ENCODE measurements at regions not wholly inside any gene's neighbourhood (a gene's known extent, or its start where the extent isn't known, plus 50 kb on each side); places are given as distances from the start of the nearest gene placed in this dataset.

DNA sequence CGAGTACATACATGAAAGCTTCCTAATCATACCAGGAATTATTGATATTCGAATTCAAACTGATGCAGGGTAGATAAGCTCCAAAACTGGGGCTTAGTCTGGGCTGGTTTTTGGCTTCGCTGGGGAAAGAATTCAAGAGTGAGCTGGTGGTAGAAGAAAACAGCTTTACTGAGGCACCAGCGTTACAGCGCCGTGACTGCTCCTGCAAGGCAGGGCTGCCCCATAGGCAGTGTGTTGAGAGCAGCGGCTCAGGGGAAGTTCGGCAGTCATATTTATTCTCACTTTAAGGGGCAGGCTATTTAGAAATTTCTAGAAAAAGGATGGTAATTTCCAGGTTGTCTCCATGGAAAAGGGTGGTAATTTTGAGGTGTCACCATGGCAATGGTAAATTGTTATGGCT lies 292.6 kb upstream of the TCF4 start:
- Histone ChIP-seq H3K27ac (no peak overlapping the region), H3K9me3 (peaks cover 0 to under 1% (median 0%) of the 10 kb centered on the region in 12 donors), H3K36me3 (no peaks in the 10 kb centered on the region), H3K4me3 (no peak overlapping the region), H3K4me1 (peaks cover 0 to 5% (median under 1%) of the 10 kb centered on the region in 12 donors), H3K27me3 (no peaks in the 10 kb centered on the region)
- ATAC-seq = no peak
- DNase-seq = no peak
- 93 to 97% (median 95%) methylated on average over 8 of the region's 8 CpGs for WGBS, 4 donors
- TF ChIP-seq POLR2A (IDR thresholded peaks at IDR 0.05) = no peak
- TF ChIP-seq, protein P1, sequence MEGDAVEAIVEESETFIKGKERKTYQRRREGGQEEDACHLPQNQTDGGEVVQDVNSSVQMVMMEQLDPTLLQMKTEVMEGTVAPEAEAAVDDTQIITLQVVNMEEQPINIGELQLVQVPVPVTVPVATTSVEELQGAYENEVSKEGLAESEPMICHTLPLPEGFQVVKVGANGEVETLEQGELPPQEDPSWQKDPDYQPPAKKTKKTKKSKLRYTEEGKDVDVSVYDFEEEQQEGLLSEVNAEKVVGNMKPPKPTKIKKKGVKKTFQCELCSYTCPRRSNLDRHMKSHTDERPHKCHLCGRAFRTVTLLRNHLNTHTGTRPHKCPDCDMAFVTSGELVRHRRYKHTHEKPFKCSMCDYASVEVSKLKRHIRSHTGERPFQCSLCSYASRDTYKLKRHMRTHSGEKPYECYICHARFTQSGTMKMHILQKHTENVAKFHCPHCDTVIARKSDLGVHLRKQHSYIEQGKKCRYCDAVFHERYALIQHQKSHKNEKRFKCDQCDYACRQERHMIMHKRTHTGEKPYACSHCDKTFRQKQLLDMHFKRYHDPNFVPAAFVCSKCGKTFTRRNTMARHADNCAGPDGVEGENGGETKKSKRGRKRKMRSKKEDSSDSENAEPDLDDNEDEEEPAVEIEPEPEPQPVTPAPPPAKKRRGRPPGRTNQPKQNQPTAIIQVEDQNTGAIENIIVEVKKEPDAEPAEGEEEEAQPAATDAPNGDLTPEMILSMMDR (IDR thresholded peaks at IDR 0.05) = no peak
- intact Hi-C loops (cut with DNase I) = no loop called here

- H3K36me3 ChIP-seq = no peaks in the 10 kb centered on the region
- no peak overlapping the region for H3K4me3 ChIP-seq
- WGBS, 4 donors = 55 to 64% (median 58%) methylated on average over 2 of the region's 2 CpGs
- intact Hi-C loops (cut with DNase I) = loop anchor here in 1 of 10 donors (10.0 kb wide), 1 partner anchor 445 kb away; no protein-coding TSS in a partner anchor
- no peaks in the 10 kb centered on the region for H3K9me3 ChIP-seq
- no peaks in the 10 kb centered on the region for H3K27me3 ChIP-seq
- peaks cover 0 to 13% (median 6%) of the 10 kb centered on the region in 12 donors for H3K4me1 ChIP-seq
- H3K27ac ChIP-seq = peak overlapping the region in 4 of 12 donors; percentile 19 to 40 (median 30)
- no peak for ATAC-seq
- TF ChIP-seq, protein P1 (IDR thresholded peaks at IDR 0.05) = no peak
- DNase-seq = no peak
Observed at GRCh38 chr18:55879331-55879730, 291.3 kb upstream of the TCF4 start.

- TF ChIP-seq POLR2A (IDR thresholded peaks at IDR 0.05) = no peak
- TF ChIP-seq, protein P1 (IDR thresholded peaks at IDR 0.05) = no peak
- Histone ChIP-seq H3K4me3 (no peak overlapping the region), H3K4me1 (peaks cover 0 to 13% (median 6%) of the 10 kb centered on the region in 12 donors), H3K36me3 (no peaks in the 10 kb centered on the region), H3K9me3 (no peaks in the 10 kb centered on the region), H3K27me3 (no peaks in the 10 kb centered on the region), H3K27ac (peak overlapping the region in 1 of 12 donors; percentile 19)
- intact Hi-C loops (cut with DNase I) = loop anchor here in 1 of 10 donors (10.0 kb wide), 1 partner anchor 447 kb away; no protein-coding TSS in a partner anchor
- DNase-seq (no peak), ATAC-seq (peak in 2 of 4 donors; percentile 45 to 50)
- WGBS, 4 donors = 79 to 85% (median 80%) methylated on average over 1 of the region's 1 CpG
Observed at GRCh38 chr18:55878224-55878623, 290.2 kb upstream of the TCF4 start.

DNA sequence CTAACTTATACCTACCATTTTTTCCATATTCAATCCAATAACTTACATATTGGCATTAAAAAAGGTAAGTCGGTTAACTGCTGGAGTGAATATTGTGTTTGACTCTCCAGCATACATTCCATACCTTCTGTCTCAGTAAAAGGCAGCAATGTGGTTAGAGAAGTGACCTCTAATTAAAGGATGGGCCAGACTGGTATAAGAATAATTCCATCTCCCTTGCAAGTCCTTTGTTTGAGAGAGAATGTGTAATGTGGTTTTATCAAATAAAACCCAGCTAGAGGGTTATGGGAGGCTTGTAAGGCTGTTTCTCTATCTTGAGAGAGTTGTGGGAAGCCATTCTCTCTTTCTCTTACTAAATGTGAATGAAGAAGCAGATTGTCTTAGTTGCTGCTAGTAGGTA lies 289.3 kb upstream of the TCF4 start:
- intact Hi-C loops (cut with DNase I) = loop anchor here in 1 of 10 donors (10.0 kb wide), 1 partner anchor 447 kb away; no protein-coding TSS in a partner anchor
- no peaks in the 10 kb centered on the region for H3K36me3 ChIP-seq
- ATAC-seq = no peak
- peaks cover 0 to 13% (median 6%) of the 10 kb centered on the region in 12 donors for H3K4me1 ChIP-seq
- no peak for DNase-seq
- WGBS, 4 donors = 98 to 100% (median 99%) methylated on average over 1 of the region's 1 CpG
- no peak for TF ChIP-seq POLR2A (IDR thresholded peaks at IDR 0.05)
- TF ChIP-seq, protein P1 (IDR thresholded peaks at IDR 0.05) = no peak
- H3K9me3 ChIP-seq = no peaks in the 10 kb centered on the region
- no peak overlapping the region for H3K27ac ChIP-seq
- H3K4me3 ChIP-seq = no peak overlapping the region
- H3K27me3 ChIP-seq = no peaks in the 10 kb centered on the region
